C4-2B (cell line): ENCODE measurements at regions not wholly inside any gene's neighbourhood (a gene's known extent, or its start where the extent isn't known, plus 50 kb on each side); places are given as distances from the start of the nearest gene placed in this dataset.

Source experiments
- ZFX ChIP-seq: fragments of 450-650 bp; IDR thresholded peaks from 2 replicates; pipeline ENCODE4 v1.6.1; 2017
- TF ChIP-seq, protein P1 (sequence below): fragments of 450-650 bp; conservative IDR thresholded peaks from 2 replicates; pipeline ENCODE4 v1.5.1; 2017; ENCODE audit warnings: mild to moderate bottlenecking

DNA sequence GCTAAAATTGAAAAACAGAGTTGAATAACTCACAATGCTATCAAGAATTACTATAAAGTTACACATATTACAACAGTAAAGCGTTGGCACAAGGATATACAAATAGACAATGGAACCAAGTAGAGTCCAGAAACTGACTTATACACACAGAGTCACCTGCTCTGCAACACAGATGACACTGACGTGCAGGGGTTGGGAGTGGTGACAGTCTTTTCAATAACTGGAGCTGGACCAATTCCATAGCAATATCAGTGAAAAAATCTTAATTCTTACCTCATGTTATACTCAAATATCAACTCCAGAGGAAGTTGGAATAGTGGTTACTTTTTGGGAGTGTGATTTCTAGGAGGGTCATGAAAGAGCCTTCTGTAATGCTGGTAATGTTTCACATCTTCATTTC is 62.5 kb upstream of the NPY start:
- TF ChIP-seq, protein P1, sequence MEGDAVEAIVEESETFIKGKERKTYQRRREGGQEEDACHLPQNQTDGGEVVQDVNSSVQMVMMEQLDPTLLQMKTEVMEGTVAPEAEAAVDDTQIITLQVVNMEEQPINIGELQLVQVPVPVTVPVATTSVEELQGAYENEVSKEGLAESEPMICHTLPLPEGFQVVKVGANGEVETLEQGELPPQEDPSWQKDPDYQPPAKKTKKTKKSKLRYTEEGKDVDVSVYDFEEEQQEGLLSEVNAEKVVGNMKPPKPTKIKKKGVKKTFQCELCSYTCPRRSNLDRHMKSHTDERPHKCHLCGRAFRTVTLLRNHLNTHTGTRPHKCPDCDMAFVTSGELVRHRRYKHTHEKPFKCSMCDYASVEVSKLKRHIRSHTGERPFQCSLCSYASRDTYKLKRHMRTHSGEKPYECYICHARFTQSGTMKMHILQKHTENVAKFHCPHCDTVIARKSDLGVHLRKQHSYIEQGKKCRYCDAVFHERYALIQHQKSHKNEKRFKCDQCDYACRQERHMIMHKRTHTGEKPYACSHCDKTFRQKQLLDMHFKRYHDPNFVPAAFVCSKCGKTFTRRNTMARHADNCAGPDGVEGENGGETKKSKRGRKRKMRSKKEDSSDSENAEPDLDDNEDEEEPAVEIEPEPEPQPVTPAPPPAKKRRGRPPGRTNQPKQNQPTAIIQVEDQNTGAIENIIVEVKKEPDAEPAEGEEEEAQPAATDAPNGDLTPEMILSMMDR: no peak
- no peak for TF ChIP-seq ZFX
